NCI-H1092 (cell line): ENCODE measurements at regions not wholly inside any gene's neighbourhood (a gene's known extent, or its start where the extent isn't known, plus 50 kb on each side); places are given as distances from the start of the nearest gene placed in this dataset.

Experiments used
- DNase-seq: peaks from one replicate; lab custom pipeline; 2025; lab: John Stamatoyannopoulos, UW

- no peak for DNase-seq
Observed at GRCh38 chr14:38762845-38763244, 340.2 kb downstream of the SEC23A start.

GRCh38 chr14:38762426-38762825 is 340.6 kb downstream of the SEC23A start:
- no peak for DNase-seq

GRCh38 chr14:38761033-38761432 is 342.0 kb downstream of the SEC23A start:
- no peak for DNase-seq

- DNase-seq, result no peak
Observed at GRCh38 chr14:38758661-38759060, 344.4 kb downstream of the SEC23A start.

GRCh38 chr14:38755036-38755435 is 348.0 kb downstream of the SEC23A start:
- no peak for DNase-seq

- DNase-seq, result no peak
Observed at GRCh38 chr14:38752750-38753149, 350.3 kb downstream of the SEC23A start.

GRCh38 chr14:38752341-38752740 is 350.7 kb downstream of the SEC23A start:
- no peak for DNase-seq

- DNase-seq, result no peak
Observed at GRCh38 chr14:38751459-38751858, 351.6 kb downstream of the SEC23A start.

GRCh38 chr14:38749936-38750335 is 353.1 kb downstream of the SEC23A start:
- DNase-seq, result no peak

- no peak for DNase-seq
Observed at GRCh38 chr14:38745861-38746260, 357.2 kb downstream of the SEC23A start.

GRCh38 chr14:38743966-38744584 is 359.0 kb downstream of the SEC23A start:
- no peak for DNase-seq

GRCh38 chr14:38737686-38738407 is 365.2 kb downstream of the SEC23A start:
- DNase-seq, result no peak

GRCh38 chr14:38735005-38735404 is 368.0 kb downstream of the SEC23A start:
- no peak for DNase-seq

- peak; percentile 57 for DNase-seq
Observed at GRCh38 chr14:38731962-38732361, 371.1 kb downstream of the SEC23A start.

GRCh38 chr14:38730420-38730819 is 372.6 kb downstream of the SEC23A start:
- DNase-seq, result no peak

- DNase-seq, result no peak
Observed at GRCh38 chr14:38727731-38728130, 375.3 kb downstream of the SEC23A start.

GRCh38 chr14:38724621-38725020 is 378.4 kb downstream of the SEC23A start:
- no peak for DNase-seq

- no peak for DNase-seq
Observed at GRCh38 chr14:38723959-38724358, 379.1 kb downstream of the SEC23A start.

- DNase-seq, result no peak
Observed at GRCh38 chr14:38723277-38723676, 379.8 kb downstream of the SEC23A start.

GRCh38 chr14:38721822-38722431 is 381.1 kb downstream of the SEC23A start:
- DNase-seq, result peak; percentile 29

- DNase-seq, result no peak
Observed at GRCh38 chr14:38718519-38718918, 384.5 kb downstream of the SEC23A start.

GRCh38 chr14:38716926-38717325 is 386.1 kb downstream of the SEC23A start:
- peak; percentile 9 for DNase-seq

- DNase-seq, result no peak
Observed at GRCh38 chr14:38710881-38711280, 392.2 kb downstream of the SEC23A start.
